ENCODE measurements at regions not wholly inside any gene's neighbourhood (a gene's known extent, or its start where the extent isn't known, plus 50 kb on each side); places are given as distances from the start of the nearest gene placed in this dataset.

DNA sequence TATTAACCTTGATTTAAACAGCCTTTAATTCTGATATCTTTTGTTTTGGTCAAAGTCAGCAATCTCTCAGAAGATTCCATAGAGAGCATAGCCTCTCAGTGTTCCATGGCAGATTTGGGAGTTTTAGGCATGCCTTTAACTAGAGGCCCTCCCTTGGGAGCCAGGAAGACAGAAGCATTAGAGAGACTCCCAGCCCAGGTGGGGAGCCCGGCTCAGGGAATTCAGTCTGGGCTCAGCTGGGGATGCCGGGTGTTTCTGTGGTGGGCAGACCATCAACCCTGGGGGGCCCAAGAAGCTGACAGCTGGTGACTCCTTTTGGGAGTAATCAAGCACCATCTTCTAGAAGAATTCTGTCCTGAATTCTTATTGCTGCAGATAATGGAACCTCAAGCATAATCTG, 99.7 kb upstream of the CELF4 start:
- TF ChIP-seq KDM4A (IDR thresholded peaks at IDR 0.05; ENCODE audit: low read depth, low read length, severe bottlenecking): no peak
- TF ChIP-seq CHD1 (IDR thresholded peaks at IDR 0.05; ENCODE audit: low read depth, low read length): no peak
- no peak for TF ChIP-seq ASH2L (IDR thresholded peaks at IDR 0.05; ENCODE audit: low read length)
- TF ChIP-seq ZNF274 (IDR thresholded peaks at IDR 0.05; ENCODE audit: borderline replicate concordance, extremely low read depth, low read length): no peak
- no peak for TF ChIP-seq SAP30 (IDR thresholded peaks at IDR 0.05; ENCODE audit: insufficient read depth, insufficient replicate concordance, low read length)
- TF ChIP-seq CEBPB (IDR thresholded peaks at IDR 0.05; ENCODE audit: low read depth, low read length): no peak
- TF ChIP-seq CBX8 (IDR thresholded peaks at IDR 0.05; ENCODE audit: borderline replicate concordance, low read depth, low read length): no peak
- POLR2A ChIA-PET (ENCODE audit: partially characterized antibody): no interaction called here
- no peak overlapping the region for H3K23ac ChIP-seq (ENCODE audit: insufficient read length)
- H3K23me2 ChIP-seq (ENCODE audit: low read depth, low read length): no peaks in the 10 kb centered on the region
- no peak overlapping the region for H2AK5ac ChIP-seq (ENCODE audit: low read depth, low read length)
- H3K9me3 ChIP-seq (ENCODE audit: insufficient read depth in 2 of 2, low read depth in 1 of 2, low read length in 1 of 2): no peaks in the 10 kb centered on the region
- no peak overlapping the region for H3K9ac ChIP-seq (replicated peaks in 1 of 4; ENCODE audit: extremely low read depth in 1 of 4, low read depth in 3 of 4, low read length in 3 of 4)
- H3K79me1 ChIP-seq (ENCODE audit: low read depth, low read length): no peaks in the 10 kb centered on the region
- DNase-seq (ENCODE audit: low read depth in 1 of 2, low spot score in 2 of 2) (no peak), FAIRE-seq (no peak)
- H3K27me3 ChIP-seq (replicated peaks in 1 of 4; ENCODE audit: control insufficient read depth in 3 of 4, extremely low read depth in 1 of 4, insufficient read depth in 3 of 4, low read length in 3 of 4): no peaks in the 10 kb centered on the region
- no peak overlapping the region for H2BK20ac ChIP-seq (ENCODE audit: low read length)
- H3K4me3 ChIP-seq (ENCODE audit: extremely low read depth in 1 of 4, insufficient read depth in 2 of 4, low read depth in 3 of 4, low read length in 4 of 4): no peak overlapping the region
- H2AFZ ChIP-seq (ENCODE audit: low read length): no peak overlapping the region
- H4K5ac ChIP-seq (ENCODE audit: insufficient read length, low read depth, low read length): no peak overlapping the region
- H2BK120ac ChIP-seq (replicated peaks; ENCODE audit: low read depth, low read length): no peak overlapping the region
- H3K79me2 ChIP-seq (ENCODE audit: control insufficient read depth in 1 of 2, insufficient read depth in 2 of 2, low read length in 2 of 2): no peaks in the 10 kb centered on the region
- H2BK15ac ChIP-seq (ENCODE audit: low read length): no peak overlapping the region
- H4K20me1 ChIP-seq (replicated peaks in 1 of 2; ENCODE audit: control insufficient read depth in 1 of 2, insufficient read depth in 2 of 2, low read length in 2 of 2): no peaks in the 10 kb centered on the region
- WGBS, 2 experiments (ENCODE audit: extremely low coverage in 1 of 2, insufficient coverage in 1 of 2, insufficient read length in 1 of 2, insufficient replicate concordance in 2 of 2, low coverage in 1 of 2, low lambda C conversion rate in 2 of 2, missing lambda C conversion rate in 1 of 2): 76% methylated on average over 2 of the region's 2 CpGs; no CpG with 5 or more reads in 1 of the 2 experiments
- H2BK5ac ChIP-seq (ENCODE audit: low read depth, low read length): no peak overlapping the region
- no peak overlapping the region for H3K14ac ChIP-seq (ENCODE audit: insufficient read length)
- H4K8ac ChIP-seq (ENCODE audit: extremely low read depth, insufficient read depth, low read length): no peak overlapping the region
- no peak overlapping the region for H3K27ac ChIP-seq (ENCODE audit: low read depth, low read length)
- no peak overlapping the region for H3K4ac ChIP-seq (replicated peaks; ENCODE audit: insufficient read length, low read depth, low read length)
- H4K91ac ChIP-seq (replicated peaks; ENCODE audit: insufficient read length, low read length): no peak overlapping the region
- peaks cover 4 to 11% (median 5%) of the 10 kb centered on the region in 4 experiments; a peak in 6 of 7 replicates for H3K4me1 ChIP-seq (replicated peaks in 1 of 4; ENCODE audit: control insufficient read depth in 3 of 4, insufficient read depth in 4 of 4, low read length in 3 of 4)
- no peak overlapping the region for H3K4me2 ChIP-seq (ENCODE audit: insufficient read depth in 1 of 2, low read depth in 2 of 2, low read length in 2 of 2)
- no peak overlapping the region for H3K18ac ChIP-seq (ENCODE audit: extremely low read depth, low read length)
- no peaks in the 10 kb centered on the region for H3K36me3 ChIP-seq (ENCODE audit: control insufficient read depth in 2 of 4, insufficient read depth in 4 of 4, low read length in 3 of 4)
- CTCF ChIA-PET (ENCODE audit: partially characterized antibody): interaction anchor here (0.7 to 1.6 kb wide), 2 partner anchors 36 to 1255 kb away, joined by 3 to 4 read pairs; no protein-coding TSS in a partner anchor
- no peak overlapping the region for H2BK12ac ChIP-seq (ENCODE audit: low read depth, low read length)
- no peak overlapping the region for H3K56ac ChIP-seq (replicated peaks; ENCODE audit: insufficient read length, low read depth, low read length)

Measured in H1 (cell line).